AG10803 (cell line): ENCODE measurements at regions not wholly inside any gene's neighbourhood (a gene's known extent, or its start where the extent isn't known, plus 50 kb on each side); places are given as distances from the start of the nearest gene placed in this dataset.

ENCODE experiments used
- DNase-seq: peaks from one replicate; pipeline ENCODE4 v3.0.0; 2010; ENCODE audit warnings: low read depth
- H3K4me3 ChIP-seq: 2 replicates; pipeline ENCODE4 v1.5.1; 2011; ENCODE audit warnings: mild to moderate bottlenecking, low read length, control low read depth
- TF ChIP-seq, protein P1 (sequence below): conservative IDR thresholded peaks from 2 replicates; pipeline ENCODE4 v1.5.1; 2011; ENCODE audit warnings: mild to moderate bottlenecking, low read length, control low read depth, inconsistent platforms

DNA sequence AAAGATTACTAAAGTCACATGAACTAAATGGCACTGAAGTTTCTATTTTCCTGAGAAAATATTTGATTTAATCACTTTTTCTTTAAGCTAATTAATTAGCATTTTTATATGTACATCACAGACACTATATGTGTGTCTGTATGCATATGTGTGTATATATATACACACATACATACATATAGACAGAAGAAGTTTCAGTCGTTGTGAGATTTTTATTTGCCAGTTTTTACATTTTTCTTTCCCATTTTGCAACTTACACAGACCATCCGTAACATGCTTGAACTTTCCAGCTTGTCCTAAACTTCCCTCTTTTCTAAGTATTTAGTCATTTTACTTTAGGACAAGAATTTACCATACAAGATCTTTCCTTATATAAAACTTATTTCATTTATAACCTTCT lies 299.1 kb downstream of the IPO8 start:
- DNase-seq: no peak
- TF ChIP-seq, protein P1, sequence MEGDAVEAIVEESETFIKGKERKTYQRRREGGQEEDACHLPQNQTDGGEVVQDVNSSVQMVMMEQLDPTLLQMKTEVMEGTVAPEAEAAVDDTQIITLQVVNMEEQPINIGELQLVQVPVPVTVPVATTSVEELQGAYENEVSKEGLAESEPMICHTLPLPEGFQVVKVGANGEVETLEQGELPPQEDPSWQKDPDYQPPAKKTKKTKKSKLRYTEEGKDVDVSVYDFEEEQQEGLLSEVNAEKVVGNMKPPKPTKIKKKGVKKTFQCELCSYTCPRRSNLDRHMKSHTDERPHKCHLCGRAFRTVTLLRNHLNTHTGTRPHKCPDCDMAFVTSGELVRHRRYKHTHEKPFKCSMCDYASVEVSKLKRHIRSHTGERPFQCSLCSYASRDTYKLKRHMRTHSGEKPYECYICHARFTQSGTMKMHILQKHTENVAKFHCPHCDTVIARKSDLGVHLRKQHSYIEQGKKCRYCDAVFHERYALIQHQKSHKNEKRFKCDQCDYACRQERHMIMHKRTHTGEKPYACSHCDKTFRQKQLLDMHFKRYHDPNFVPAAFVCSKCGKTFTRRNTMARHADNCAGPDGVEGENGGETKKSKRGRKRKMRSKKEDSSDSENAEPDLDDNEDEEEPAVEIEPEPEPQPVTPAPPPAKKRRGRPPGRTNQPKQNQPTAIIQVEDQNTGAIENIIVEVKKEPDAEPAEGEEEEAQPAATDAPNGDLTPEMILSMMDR: no peak
- H3K4me3 ChIP-seq: no peak overlapping the region

DNA sequence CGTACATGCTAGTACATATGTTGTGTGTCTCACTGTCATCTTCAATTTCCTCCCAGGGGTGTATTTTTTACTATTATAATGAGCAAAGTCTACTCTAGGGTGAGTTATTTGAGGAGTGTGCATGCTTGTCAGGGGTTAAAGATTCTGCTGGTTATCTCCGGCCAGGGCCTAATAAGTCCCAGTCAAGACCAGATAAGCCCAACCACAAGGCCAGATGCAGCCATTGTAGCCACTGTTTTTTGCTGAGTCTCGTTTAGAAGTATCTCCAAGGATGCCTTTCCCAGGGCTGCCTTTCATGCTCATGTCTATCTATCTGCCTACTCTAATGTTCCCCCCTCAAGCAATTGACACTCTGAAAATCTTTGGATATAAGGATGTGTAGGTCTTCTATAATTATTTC lies 300.5 kb downstream of the IPO8 start:
- no peak for DNase-seq
- H3K4me3 ChIP-seq: no peak overlapping the region

DNA sequence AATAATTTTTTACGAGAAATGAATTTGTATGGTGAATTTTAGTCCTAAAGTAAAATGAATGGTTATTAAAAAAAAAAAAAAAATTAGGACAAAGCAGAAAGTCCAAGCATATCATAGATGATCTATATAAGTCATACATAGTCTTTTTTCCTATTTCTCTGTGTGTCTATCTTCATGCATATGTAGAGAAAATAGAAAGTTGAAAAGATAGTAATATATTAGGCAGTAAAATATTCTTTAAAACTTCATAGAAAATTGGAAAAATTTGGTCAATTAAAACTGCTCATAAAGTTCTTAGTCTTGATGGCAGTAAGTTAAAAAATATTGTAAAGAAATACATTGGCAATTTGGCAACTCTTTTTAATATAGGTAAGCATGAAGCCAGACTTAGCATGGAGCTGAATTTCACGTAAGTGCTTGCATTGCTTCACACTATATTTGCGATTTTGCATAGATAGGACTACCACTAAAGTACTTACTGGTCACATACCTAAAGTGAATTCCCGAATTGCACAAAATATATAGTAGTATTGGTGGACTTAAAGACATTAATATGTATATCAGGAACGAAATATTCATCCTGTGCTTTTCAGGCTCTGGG lies 303.8 kb downstream of the IPO8 start:
- H3K4me3 ChIP-seq: no peak overlapping the region
- no peak for DNase-seq
- TF ChIP-seq, protein P1: no peak

More for the DNA sequence above, 300.5 kb downstream of the IPO8 start:
- TF ChIP-seq, protein P1: no peak

DNA sequence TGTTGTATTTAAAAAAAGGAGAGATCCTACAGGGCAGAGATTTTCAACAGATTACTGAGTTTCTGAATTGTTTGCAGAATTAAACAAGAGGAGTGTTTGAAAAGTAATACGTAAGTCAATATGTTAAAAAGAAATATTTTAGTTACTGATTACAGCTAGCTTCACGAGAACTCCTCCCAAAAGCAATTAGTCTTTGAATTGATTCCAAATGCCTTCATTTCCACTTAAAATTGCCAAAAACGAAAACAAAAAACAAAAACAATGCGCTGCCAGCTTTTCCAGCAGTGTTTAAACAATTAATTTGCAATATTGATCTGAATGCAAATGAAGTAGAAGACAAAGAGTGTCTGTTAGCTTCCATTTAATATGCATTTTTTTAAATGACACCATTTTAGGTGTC lies 310.0 kb downstream of the IPO8 start:
- TF ChIP-seq, protein P1: no peak
- DNase-seq: no peak
- H3K4me3 ChIP-seq: no peak overlapping the region

DNA sequence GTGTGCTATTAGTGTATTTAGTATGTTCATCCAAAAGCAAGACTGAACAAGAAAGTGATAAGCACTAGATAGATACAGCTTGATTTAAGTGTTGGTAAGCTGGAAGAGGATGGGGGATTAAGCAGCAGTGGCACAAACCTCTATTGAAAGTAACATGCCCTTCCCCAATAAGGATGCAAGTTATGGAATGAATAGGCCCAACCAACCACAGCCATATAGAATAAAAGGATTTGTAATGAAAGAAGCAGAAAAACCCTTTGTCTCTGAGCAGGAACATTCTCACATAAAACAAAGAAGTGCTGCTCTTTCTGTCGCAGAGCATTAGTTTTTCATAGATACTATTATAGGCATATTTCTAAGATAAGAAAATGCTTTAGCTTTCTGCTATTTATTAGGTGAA lies 310.7 kb downstream of the IPO8 start:
- TF ChIP-seq, protein P1: no peak
- DNase-seq: no peak
- no peak overlapping the region for H3K4me3 ChIP-seq

DNA sequence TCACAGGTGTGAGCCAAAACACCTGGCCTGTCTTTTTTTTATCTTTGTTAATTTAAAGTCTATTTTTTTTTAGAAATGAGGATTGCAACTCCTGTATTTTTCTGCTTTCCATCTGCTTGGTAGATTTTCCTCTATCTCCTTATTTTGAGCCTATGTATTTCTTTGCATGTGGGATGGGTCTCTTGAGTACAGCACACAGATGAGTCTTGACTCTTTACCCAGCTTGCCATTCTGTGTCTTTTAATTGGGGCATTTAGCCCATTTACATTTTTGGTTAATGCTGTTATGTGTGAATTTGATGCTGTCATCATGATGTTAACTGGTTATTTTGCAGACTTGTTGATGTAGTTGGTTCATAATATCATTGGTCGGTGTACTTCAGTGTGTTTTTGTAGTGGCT lies 317.4 kb downstream of the IPO8 start:
- H3K4me3 ChIP-seq: no peak overlapping the region
- TF ChIP-seq, protein P1: no peak
- no peak for DNase-seq

DNA sequence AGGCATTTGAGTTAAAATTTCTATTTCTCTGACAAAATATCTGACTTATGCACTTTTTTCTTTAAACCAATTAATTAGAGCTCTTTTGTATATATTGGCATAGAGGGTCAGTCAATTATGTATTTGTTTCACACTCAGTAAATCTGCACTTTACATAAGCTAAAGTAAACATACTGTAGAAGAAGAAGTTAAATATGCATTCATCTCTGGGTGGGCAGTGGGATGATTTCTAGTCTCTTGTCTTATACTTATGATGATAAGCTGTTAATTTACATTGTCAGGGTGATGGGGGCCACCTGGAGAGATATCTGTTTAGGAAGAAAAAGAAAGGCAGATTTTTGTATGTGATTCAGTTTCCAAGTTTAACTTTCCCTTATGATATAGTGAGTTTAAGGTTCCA lies 330.8 kb downstream of the IPO8 start:
- H3K4me3 ChIP-seq: no peak overlapping the region
- TF ChIP-seq, protein P1: no peak
- no peak for DNase-seq
